Left ventricle myocardium inferior (tissue), 1 donor: ENCODE measurements at regions not wholly inside any gene's neighbourhood (a gene's known extent, or its start where the extent isn't known, plus 50 kb on each side); places are given as distances from the start of the nearest gene placed in this dataset.

Experiments used
- DNase-seq: peaks from one replicate; pipeline ENCODE4 v3.0.0-alpha.2; 2020
- H3K27ac ChIP-seq: fragments of 200-600 bp; replicated peaks from 2 replicates; pipeline ENCODE4 v1.8.0; 2021
- H3K27me3 ChIP-seq: fragments of 200-600 bp; 2 replicates; pipeline ENCODE4 v1.8.0; 2021; ENCODE audit warnings: low read depth
- H3K36me3 ChIP-seq: fragments of 200-600 bp; 2 replicates; pipeline ENCODE4 v1.8.0; 2021
- H3K4me1 ChIP-seq: fragments of 200-600 bp; 2 replicates; pipeline ENCODE4 v1.8.0; 2021
- H3K4me3 ChIP-seq: fragments of 200-600 bp; 2 replicates; pipeline ENCODE4 v1.8.0; 2021; ENCODE audit warnings: mild to moderate bottlenecking, moderate library complexity
- H3K9me3 ChIP-seq: fragments of 200-600 bp; replicated peaks from 2 replicates; pipeline ENCODE4 v1.8.0; 2021
- CTCF ChIP-seq: fragments of 200-600 bp; IDR thresholded peaks from 2 replicates; pipeline ENCODE4 v1.8.0; 2021; ENCODE audit warnings: antibody characterized with exemption, mild to moderate bottlenecking, borderline replicate concordance
- intact Hi-C: fragments of 100-400 bp; cut with micrococcal nuclease; formaldehyde crosslinking; loops from one replicate; pipeline ENCODE4 v1.11.0; 2022
- donor health status: DM: no; HTN: yes; CAD: no; lungs with severe emphysema.

- no peak for DNase-seq
- H3K9me3 ChIP-seq = no peaks in the 10 kb centered on the region
- no peak for TF ChIP-seq CTCF
- H3K4me1 ChIP-seq = peaks cover 56% of the 10 kb centered on the region
- intact Hi-C loops = no loop called here
- H3K27ac ChIP-seq = peak overlapping the region; percentile 68
- no peaks in the 10 kb centered on the region for H3K36me3 ChIP-seq
- H3K27me3 ChIP-seq = no peaks in the 10 kb centered on the region
- H3K4me3 ChIP-seq = no peak overlapping the region
Measured at GRCh38 chr2:8496617-8497016, 185.2 kb upstream of the ID2 start.

GRCh38 chr2:8498994-8499393 lies 182.9 kb upstream of the ID2 start:
- no peak for DNase-seq
- peaks cover 38% of the 10 kb centered on the region for H3K4me1 ChIP-seq

GRCh38 chr2:8500124-8501054 lies 181.5 kb upstream of the ID2 start:
- H3K4me3 ChIP-seq = no peak overlapping the region
- peaks cover 25% of the 10 kb centered on the region for H3K4me1 ChIP-seq
- H3K27me3 ChIP-seq = no peaks in the 10 kb centered on the region
- no peaks in the 10 kb centered on the region for H3K9me3 ChIP-seq
- TF ChIP-seq CTCF = no peak
- H3K27ac ChIP-seq = no peak overlapping the region
- intact Hi-C loops = no loop called here
- DNase-seq = no peak
- H3K36me3 ChIP-seq = no peaks in the 10 kb centered on the region

More at GRCh38 chr2:8498994-8499393, 182.9 kb upstream of the ID2 start:
- no peaks in the 10 kb centered on the region for H3K27me3 ChIP-seq
- no peaks in the 10 kb centered on the region for H3K9me3 ChIP-seq
- no peak for TF ChIP-seq CTCF
- H3K27ac ChIP-seq = no peak overlapping the region
- no peaks in the 10 kb centered on the region for H3K36me3 ChIP-seq
- no peak overlapping the region for H3K4me3 ChIP-seq
- intact Hi-C loops = no loop called here

GRCh38 chr2:8501061-8501720 lies 180.7 kb upstream of the ID2 start:
- intact Hi-C loops = no loop called here
- TF ChIP-seq CTCF = no peak
- peaks cover 20% of the 10 kb centered on the region for H3K4me1 ChIP-seq

GRCh38 chr2:8502316-8502715 lies 179.5 kb upstream of the ID2 start:
- intact Hi-C loops = no loop called here
- Histone ChIP-seq H3K27me3 (no peaks in the 10 kb centered on the region), H3K4me1 (peaks cover 9% of the 10 kb centered on the region), H3K27ac (no peak overlapping the region), H3K9me3 (peaks cover 6% of the 10 kb centered on the region), H3K4me3 (no peak overlapping the region), H3K36me3 (no peaks in the 10 kb centered on the region)
- TF ChIP-seq CTCF = no peak
- no peak for DNase-seq

More at GRCh38 chr2:8501061-8501720, 180.7 kb upstream of the ID2 start:
- H3K27me3 ChIP-seq = no peaks in the 10 kb centered on the region
- H3K4me3 ChIP-seq = no peak overlapping the region
- no peaks in the 10 kb centered on the region for H3K36me3 ChIP-seq
- H3K9me3 ChIP-seq = peaks cover 3% of the 10 kb centered on the region
- H3K27ac ChIP-seq = no peak overlapping the region
- no peak for DNase-seq
